DMS79 treated with DMSO at 0.1 percent for 48 hours (cell line): ENCODE measurements at regions not wholly inside any gene's neighbourhood (a gene's known extent, or its start where the extent isn't known, plus 50 kb on each side); places are given as distances from the start of the nearest gene placed in this dataset.

Experiments used
- DNase-seq: peaks from one replicate; lab custom pipeline; 2025; lab: John Stamatoyannopoulos, UW

DNA sequence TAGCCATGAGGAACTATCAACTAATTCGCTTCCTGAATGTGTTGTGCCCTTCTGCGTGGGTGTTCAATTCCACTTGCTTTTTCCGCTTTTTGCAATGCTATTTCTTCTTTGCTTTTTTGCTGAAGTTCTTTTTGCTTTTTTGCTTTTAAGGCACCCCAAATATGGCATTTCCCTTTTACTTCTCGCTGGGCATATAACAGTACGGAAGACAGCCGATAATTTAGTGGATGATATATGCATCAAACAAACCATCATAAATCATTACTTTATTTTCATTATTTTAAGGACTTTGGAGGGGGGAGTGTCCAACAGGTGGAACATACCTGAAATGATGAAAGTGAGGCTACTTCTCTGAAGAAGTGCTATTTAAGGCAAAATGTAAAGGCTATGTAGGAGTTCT, 277.0 kb upstream of the MTPN start:
- no peak for DNase-seq

DNA sequence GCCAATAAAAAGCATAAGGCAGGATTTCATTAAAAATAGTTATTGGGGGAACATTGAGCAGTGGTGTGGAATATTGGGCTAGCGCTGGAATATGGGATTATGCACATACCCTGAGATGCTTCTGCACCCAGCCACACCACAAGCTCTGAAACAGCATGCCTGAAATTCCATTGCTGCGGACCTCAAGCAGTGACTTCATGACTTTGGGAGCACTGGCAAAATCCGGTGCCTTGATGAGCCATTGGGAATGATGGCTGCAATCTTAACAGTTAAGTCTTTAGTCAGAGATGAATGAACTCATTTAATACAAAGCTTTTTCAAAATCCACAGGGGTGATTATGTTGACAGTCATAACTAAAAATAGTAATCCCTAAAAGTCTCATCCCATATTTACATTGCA, 274.7 kb upstream of the MTPN start:
- DNase-seq = no peak

DNA sequence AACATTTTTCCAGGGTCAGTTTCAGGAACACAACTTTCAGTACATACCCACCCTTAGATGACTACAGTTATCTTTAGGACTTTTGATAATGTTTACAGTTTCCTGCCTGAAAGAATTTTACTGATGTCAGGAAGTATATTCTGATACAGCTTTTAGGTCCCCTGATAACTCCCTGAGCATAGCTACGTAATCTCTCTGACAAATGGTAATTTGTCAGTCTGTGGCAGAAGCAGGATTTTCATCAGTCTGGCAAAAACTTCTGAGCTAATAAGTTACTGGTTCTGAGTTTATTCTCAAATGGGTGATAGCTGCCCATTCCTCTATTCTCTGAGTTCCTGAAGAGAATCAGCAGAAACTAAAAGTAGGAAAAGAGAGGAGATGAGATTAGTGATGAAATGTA, 270.1 kb upstream of the MTPN start:
- no peak for DNase-seq

DNA sequence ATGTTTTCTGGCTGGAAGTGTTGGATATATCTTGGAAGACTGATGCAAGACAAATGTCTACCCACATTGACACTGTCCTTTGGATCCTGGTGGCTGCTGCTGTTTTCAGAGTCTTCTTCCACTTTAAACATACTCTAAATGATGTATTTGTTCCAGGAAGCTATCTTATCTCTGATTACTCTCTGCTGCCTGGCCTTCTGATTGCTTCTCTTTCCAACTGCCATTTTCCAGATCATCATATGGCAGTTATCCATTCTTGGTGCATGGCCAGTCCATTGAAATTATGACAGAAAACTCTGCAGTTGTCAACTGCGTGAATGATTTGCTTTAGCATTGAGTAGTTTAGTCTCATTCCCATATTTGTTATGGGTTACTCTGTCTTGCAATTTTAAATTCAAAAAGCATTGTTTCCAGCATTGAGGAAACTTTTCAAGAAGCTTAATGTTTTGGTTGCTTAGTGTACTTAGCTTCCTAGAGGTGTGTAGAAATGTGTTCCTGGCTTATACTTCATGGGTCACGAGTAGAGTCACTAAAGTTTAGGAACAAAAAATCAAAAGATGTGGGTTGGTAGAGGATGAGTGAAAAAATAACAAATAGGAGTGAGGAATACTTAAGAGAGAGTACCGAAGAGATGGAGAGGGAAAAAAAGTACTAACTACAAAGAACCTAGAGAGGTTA, 268.3 kb upstream of the MTPN start:
- no peak for DNase-seq

DNA sequence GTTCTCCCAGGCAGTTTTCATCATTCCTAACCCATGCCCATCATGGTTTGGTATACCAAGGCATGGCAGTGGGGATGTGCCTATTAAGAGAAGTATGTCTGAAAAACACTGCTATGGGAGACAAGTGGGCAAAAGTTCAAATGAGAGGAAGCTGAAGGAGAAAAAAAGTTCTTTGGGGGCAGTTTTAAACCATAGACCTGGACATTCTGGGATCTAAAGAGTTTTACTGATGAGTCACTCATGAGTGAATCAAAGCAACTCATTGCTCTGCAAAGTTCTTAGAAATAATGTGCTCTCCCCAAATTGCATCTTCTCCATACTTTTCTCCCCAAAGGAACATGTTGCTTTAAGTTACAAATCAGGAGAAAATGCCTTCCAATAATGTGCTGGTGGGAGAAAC, 256.9 kb upstream of the MTPN start:
- no peak for DNase-seq

DNA sequence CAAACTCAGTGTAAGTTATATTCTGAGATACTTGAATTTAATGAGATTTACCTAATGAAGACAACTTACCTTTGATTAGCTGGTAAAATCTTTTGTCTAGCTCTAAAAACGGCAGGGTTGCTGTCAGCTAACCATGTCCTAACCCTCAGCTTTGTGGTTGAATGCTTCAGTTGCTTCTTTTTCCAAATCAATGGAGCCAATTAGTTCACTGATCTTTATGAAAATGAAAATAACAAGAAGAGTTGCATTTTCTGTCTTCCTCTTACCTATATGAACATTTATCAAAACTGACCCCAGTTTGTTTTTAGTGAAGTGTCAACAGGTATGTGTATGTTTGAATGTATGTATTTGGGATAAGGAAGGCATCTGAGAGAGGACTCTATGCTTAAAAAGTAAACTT, 253.1 kb upstream of the MTPN start:
- no peak for DNase-seq

DNA sequence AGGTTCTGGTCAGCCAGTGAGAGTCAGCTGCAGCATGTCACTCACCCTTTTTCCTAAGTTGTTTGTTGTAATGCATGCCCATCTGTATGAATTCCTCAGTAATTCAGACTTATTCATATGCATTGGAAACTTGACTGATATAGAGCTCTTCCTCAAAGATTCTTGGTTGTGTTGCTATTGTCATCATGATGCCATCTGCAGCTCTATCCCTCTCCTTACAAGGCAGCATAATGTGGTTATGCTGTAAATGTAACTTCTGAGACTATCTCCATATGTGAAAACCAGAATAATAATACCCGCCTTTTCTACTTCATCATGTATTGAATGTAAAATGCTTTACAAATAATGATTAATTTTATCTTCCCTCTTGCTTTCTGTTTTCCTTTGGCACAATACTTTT, 252.6 kb upstream of the MTPN start:
- no peak for DNase-seq

DNA sequence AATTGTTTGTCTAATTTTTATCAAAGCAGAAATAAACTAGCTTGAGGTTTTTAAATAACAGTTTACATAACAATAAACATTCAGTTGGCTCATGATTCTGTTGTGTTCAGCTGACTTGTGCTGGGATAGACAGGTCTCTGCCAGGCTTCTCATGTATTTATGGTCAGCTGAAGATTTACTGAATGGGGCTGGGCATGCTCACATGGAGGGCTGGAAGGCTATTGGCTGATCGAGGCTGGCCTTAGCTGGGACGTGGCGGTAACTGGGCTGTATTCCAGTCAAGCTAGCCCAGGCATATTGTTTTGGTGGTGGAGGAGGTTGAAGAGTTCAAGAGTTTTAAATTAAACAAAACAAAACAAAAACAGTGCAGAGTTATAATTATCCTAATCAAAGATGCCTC, 251.0 kb upstream of the MTPN start:
- DNase-seq = no peak

DNA sequence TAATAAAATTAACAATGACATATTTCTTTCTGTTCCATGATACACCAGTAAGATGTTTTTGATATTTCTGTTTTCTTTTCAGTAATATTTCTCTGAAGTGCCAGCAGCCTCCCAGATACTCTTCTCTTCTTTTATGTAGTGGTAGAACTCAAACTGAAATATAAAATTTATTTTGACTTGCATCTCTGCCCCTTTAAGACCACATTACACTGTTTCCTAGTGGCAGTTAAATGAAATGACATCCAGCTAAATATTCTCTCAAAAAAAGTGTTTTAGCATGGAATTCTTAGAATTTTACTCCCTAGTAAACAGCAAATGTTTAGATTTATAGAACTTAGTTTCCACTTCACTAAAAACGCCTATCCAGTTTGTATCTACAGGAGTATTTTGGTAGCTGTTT, 237.2 kb upstream of the MTPN start:
- DNase-seq = no peak

DNA sequence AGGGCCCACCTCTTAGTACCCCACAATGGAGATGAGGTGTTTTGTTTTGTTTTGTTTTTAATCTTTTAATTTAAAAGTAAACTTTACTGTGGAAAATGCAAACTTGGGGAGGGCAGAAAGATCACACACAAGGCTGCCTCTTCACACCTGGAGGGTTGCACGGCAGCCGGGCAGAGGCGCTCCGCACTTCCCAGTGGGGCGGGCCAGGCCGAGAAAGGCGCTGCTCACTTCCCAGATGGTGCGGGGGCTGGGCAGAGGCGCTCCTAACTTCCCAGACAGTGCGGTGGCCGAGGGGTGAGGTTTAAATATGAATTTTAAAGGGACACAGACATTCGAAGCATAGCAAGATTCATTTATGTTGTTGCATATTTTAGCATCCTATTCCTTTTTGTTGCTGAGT, 235.9 kb upstream of the MTPN start:
- DNase-seq = no peak

DNA sequence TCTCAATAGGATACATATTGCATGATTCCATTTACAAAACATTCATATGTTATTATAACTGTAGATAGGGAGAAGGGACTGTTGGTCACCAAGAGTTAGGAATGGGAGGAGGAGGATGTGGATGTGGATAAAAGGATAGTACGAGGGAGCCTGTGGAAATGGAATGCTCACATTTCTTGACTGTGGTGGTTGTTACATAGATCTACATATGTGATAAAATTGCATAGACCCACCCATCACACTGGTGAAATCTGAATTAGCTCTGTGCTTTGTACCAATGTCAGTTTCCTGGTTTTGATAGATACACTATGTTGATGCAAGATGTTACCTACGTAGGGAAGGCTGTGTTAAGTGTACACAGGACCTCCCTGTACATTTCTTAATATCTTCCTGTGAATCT, 233.5 kb upstream of the MTPN start:
- no peak for DNase-seq

DNA sequence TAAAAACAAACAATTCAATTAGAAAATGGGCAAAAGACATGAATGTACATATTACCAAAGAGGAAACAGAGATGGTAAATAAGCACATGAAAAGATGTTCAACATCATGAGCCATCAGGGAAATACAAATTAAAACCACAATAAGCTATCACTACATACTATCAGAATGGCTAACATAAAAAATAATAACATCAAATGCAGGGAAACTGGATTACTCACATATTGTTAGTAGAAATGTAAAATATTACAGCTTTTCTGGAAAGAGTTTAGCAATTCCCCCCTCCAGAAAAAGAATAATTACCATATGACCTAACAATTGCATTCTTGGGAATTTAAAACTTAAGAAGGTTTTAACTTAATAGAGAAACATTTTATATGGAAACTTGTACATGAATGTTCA, 232.9 kb upstream of the MTPN start:
- DNase-seq = no peak

DNA sequence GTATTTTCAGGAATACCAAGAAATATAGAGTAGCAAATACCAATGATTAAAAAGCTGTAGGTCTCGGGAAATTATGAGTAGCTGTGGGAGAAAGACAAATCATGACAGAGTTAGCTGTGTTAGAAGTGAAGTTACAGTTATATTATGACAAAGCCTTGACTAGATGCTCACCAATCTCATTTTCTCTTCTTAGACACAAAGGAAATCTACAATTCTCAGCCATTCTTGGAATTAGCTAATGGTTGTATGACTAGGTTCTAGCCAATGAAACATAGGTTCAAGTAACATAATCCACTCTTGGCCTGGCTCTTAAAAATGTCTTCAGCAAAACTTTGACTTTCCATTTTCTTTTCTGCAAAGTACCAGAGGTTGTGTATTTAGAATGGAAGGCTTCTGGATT, 228.8 kb upstream of the MTPN start:
- no peak for DNase-seq

DNA sequence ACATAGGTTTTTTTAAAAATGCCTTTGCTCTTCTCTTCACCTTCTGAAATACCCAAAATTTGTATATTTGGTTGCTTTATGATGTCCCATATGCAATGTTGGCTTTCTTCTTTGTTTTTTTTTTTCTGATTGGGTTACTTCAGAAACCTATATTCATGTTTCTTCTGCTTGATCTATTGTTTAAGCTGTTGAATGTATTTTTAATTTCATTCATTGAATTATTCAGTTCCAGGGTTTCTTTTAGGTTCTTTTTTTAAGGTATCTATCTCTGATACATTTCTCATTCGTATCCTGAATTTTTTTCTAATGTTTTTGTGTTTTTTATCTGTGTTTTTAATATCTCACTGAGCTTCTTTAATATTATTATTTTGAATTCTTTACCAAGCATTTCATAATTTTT, 221.0 kb upstream of the MTPN start:
- DNase-seq = no peak

DNA sequence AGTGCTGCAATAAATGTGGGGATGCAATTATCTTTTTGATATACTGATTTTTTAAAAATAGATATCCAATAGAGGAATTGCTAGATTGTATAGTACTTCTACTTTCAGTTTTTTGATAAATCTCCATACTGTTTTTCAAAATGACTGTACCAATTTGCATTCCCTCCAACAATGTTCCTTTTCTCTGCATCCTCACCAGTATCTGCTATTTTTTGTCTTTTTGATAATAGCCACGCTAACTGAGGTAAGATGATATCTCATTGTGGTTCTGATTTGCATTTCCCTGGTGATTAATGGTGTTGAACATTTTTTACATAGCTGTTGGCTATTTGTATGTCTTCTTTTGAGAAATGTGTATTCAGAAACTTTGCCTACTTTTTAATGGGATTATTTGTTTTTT, 217.7 kb upstream of the MTPN start:
- DNase-seq = no peak

DNA sequence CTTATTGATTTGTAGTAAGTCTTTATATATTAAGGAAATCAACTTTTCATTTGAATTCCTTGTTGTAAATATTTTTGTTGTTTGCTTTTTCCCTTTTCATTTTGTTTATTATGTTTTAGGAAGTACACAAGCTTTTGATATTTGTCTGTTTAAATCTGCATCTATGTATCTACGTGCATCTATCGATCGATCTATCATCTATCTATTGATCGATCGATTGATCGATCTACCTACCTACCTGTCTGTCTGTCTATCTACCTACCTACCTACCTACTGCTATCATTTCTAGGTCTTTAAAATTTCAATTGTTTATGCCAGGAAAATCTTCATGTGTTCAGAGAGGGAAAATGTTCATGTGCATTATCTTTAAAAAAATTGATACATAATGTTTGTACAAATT, 216.8 kb upstream of the MTPN start:
- no peak for DNase-seq

DNA sequence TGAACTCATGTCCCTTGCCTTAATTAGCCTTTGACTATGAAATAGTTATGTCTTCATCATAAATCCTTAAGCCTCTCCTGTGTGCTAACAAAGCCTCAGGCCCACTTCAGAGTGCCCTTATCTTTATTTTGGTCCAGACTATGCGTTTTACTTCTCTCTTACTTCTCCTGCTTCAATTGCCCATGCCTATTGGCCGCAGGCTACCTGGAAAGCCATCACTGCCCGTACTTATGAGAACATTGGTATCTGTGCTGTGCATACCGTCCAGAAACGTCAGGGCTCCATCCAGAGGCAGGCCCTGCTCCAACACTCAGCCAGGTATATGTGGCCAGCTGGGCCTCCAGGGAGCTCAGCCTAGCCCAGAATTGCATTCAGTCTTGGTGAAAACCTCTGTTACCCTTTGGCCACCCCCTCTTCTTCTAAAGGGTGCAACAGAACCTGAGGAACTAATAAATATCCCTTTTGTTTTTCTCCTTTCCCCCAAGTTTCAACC, 212.4 kb upstream of the MTPN start:
- DNase-seq = no peak

DNA sequence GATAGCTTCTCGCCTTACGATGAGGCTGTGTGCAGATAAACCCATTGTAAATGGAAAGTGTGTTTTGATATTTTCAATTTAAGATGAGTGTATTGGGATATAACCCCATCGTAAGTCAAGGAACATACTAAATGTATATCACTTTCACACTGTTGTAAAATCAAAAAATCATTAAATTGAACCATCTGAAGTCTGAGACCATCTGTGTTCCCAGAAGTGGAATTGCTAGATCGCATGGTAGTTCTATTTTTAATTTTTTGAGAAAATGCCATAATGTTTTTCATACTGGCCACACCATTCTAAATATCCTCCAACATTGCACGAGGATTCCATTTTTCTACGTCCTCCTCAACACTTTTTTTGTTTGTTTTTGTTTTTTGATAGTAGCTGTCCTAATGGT, 209.1 kb upstream of the MTPN start:
- DNase-seq = no peak

DNA sequence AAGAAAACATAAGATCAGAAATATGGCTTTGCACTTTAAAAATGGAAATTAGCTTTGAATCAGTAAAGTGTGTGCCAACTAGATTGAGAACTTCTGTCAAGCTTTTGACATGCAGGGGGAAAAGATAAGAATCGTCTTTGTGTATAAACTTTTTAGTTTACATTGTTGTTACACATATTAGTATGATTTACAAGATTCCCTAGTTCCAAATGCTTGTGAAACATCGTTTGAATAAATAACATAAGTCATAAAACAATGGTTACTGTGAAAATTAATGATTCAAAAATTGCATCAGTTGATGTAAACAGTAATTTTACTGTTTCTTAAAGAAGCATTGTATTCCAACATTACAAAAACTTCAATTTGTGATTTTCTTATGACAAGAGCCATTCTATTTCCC, 207.6 kb upstream of the MTPN start:
- no peak for DNase-seq

DNA sequence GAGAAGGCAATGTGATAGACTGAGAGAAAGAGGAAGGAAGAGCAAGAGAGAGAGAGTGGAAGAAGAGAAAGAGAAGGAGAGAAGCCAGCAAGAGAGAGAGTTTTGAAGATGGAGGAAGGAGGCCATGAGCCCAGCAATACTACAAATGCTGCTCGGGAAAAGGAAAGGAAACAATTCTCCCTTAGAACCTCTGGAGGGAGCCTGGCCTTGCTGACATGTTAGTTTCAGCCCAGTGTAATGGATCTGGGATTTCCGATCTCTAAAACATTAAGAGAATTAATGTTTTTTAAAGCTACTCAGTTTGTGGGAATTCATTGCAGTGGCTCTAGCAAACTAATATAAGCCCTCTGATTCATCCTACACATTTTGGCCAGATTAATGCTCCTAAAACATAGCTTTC, 206.8 kb upstream of the MTPN start:
- DNase-seq = no peak

DNA sequence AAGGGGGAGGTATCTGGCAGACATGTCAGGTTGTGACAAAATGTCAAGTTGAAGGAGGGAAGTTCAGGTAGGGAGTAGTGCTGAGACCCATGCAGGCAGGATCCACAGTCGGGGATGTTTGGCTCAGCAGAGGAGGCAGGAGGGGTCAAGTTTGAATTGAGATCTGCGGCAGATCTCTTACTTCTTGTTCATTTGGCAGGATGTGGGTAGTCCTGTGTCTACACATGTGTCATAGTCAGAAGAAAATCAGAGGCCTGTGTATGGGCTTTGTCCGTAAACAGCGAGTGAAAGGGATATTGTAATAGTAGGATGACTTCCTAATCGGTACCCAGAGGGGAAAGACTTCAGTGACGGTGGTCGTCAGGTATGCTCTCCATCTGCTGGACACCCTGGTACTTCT, 203.8 kb upstream of the MTPN start:
- DNase-seq = no peak

DNA sequence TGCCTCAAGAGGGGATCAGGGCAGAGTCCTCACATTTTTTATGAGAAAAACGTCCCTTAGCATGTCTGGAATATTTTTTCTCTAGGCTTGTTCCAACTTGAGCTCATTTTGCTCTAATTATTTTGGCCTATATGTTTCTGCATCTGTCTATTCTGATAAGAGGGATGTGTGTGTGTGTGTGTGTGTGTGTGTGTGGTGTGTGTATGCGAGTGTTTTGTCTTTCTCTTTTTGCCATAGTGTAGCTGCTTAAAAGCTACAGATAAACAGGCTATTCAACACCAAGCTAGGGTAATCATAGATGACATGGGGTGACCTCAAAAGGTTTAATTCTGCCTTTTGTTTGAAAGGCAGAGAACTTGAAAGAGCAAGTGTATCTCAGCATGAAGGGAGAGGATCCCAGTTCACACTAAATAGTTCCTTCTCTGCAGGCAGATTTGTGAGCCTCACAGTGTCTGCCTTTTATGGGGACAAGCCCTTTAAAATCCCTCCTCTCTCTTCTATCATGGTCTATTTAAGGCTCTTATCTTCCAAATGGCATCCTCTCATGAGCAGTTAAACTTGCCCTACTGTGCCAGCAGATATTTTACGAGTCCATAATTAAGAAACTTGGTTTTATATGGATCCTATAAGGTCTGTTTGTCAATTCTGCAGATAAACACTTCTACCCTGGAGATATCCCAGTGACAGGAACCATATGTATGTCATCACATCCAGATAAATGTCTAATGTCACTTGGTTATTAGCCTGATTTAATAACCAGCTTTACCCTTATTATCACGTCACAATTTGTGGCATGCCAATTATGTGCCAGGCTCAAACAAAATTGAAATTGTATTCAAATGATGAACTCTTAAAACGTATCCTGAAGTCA, 202.9 kb upstream of the MTPN start:
- DNase-seq = no peak

DNA sequence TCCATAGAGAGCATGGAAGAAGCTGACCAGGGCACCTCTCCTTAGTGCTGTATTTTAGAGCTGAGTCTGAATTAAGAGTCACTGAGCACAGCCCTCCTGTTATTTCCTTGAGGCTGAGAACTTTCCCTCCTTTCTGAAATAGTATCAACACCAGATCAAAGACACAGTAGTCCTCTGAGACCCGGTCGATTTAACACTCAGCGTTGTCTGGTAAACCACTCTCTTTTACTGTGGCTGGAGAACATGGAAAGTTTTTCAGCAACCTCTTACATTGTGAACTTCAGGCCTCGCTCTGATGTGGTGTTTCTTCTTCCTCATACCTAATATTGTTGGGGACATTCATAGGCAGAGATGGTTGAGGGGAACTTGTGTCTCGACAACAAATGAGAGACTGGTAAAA, 202.0 kb upstream of the MTPN start:
- no peak for DNase-seq
